Heart left ventricle (tissue), 16 donors: ENCODE measurements at regions not wholly inside any gene's neighbourhood (a gene's known extent, or its start where the extent isn't known, plus 50 kb on each side); places are given as distances from the start of the nearest gene placed in this dataset.
"Not testable (repeated sequence)": the region's sequence is repeated elsewhere in the genome, so short reads cannot be mapped to it uniquely, and the experiment has no call there.

Source experiments
- ATAC-seq, 4 donors: fragments of 200-7000 bp; cut with Tn5 transposase; one replicate each; pipeline ENCODE4 v1.9.1; 2020 to 2022; ENCODE audit warnings: moderate library complexity in 4 of 4, mild to moderate bottlenecking in 3 of 4, moderate number of reproducible peaks in 1 of 4
- DNase-seq, 5 donors: peaks; one replicate each; pipeline ENCODE4 v3.0.0-alpha.2; 2020
- H3K27ac ChIP-seq, 12 donors: fragments of 200-600 bp; sonication (generic) in 4 of 12; one replicate each; pipeline versions ENCODE4 v1.5.0 to v1.8.0; 2016 to 2022; ENCODE audit warnings: mild to moderate bottlenecking in 2 of 12
- H3K27me3 ChIP-seq, 9 donors: fragments of 200-600 bp; sonication (generic) in 2 of 9; one replicate each; pipeline versions ENCODE4 v1.5.1 to v1.8.0; 2016 to 2022; ENCODE audit warnings: mild to moderate bottlenecking in 3 of 9
- H3K36me3 ChIP-seq, 9 donors: fragments of 200-600 bp; sonication (generic) in 2 of 9; one replicate each; pipeline versions ENCODE4 v1.5.0 to v1.8.0; 2018 to 2022; ENCODE audit warnings: mild to moderate bottlenecking in 2 of 9
- H3K4me1 ChIP-seq, 12 donors: fragments of 200-600 bp; sonication (generic) in 4 of 12; one replicate each; pipeline versions ENCODE4 v1.5.0 to v1.8.0; 2016 to 2022; ENCODE audit warnings: mild to moderate bottlenecking in 3 of 12
- H3K4me3 ChIP-seq, 12 donors: fragments of 200-600 bp; sonication (generic) in 4 of 12; one replicate each; pipeline versions ENCODE4 v1.5.0 to v1.8.0; 2017 to 2022; ENCODE audit warnings: mild to moderate bottlenecking in 9 of 12, moderate library complexity in 4 of 12
- H3K9me3 ChIP-seq, 12 donors: fragments of 200-600 bp; sonication (generic) in 4 of 12; one replicate each; pipeline versions ENCODE4 v1.5.0 to v1.8.0; 2016 to 2022; ENCODE audit warnings: mild to moderate bottlenecking in 1 of 12
- POLR2A ChIP-seq, 2 donors: fragments of 450-650 bp; IDR thresholded peaks; one replicate each; pipeline ENCODE4 v1.6.1; 2017; ENCODE audit warnings: antibody characterized with exemption in 2 of 2, mild to moderate bottlenecking in 2 of 2, moderate library complexity in 2 of 2
- WGBS, 4 donors: extraction: QIAGEN DNeasy Blood & Tissue Kit in 2 of 4; methylation state at CpG; one replicate each; pipeline versions ENCODE4 v1.1.5 to v1.1.7; 2013 to 2018; 5-methylcytosine and 5-hydroxymethylcytosine counted together
- intact Hi-C, 10 donors: fragments of 100-400 bp; cut with DNase I; formaldehyde crosslinking; loops; one replicate each; pipeline versions ENCODE4 v1.11.1 to v1.14.2; 2022
- TF ChIP-seq, protein P1 (sequence below), 12 donors: fragments of 200-600 bp; sonication (generic) in 4 of 12; IDR thresholded peaks; one replicate each; pipeline versions ENCODE4 v1.5.0 to v1.8.0; 2018 to 2022; ENCODE audit warnings: antibody characterized with exemption in 12 of 12, mild to moderate bottlenecking in 5 of 12
- donor health status: ischemic (EF 13 %, LVEDD 7.1; RV severe dilation, severe dysfunction).
- donor health status: healthy with polysubstance abuse.
- donor health status: DM: no; HTN: yes; CAD: no.
- donor health status: DM: no; HTN: no; CAD: no.
- donor health status: ischemic (EF 25% LVEDD 6.9; RV normal size, moderate dysfunction).
- donor health status: ischemic (EF 25% LVEDD 5.7; RV mildly dilated, moderate dysfunction).
- donor health status: healthy.
- donor health status: DM: yes; HTN: yes; CAD: no.
- donor health status: ischemic (EF 35%, LVEDD 5.7; RV mildly dilated, moderate dysfunction).
- donor health status: nonischemic (EF 11% LVEDD 7.7; RV severe dilation, severe dysfunction).
- donor health status: DM: yes; HTN: yes; CAD: no.
- donor health status: PGD.
- donor health status: ischemic (EF 29% LVEDD 5.4; RV normal size, mild dysfunction).
- donor health status: nonischemic (EF 23%, LVEDD 6.1; RV moderate dilation, normal function).

GRCh38 chr5:97234380-97234779 is 51.3 kb upstream of the RIOK2 start:
- not testable (repeated sequence) for ATAC-seq, H3K27ac ChIP-seq, H3K4me3 ChIP-seq, H3K27me3 ChIP-seq, DNase-seq, H3K36me3 ChIP-seq
- peaks cover 0 to 19% (median 0%) of the 10 kb centered on the region in 12 donors for H3K4me1 ChIP-seq
- H3K9me3 ChIP-seq: peaks cover 0 to 12% (median 0%) of the 10 kb centered on the region in 12 donors
- 92 to 100% (median 97%) methylated on average over 1 of the region's 1 CpG for WGBS, 4 donors
- intact Hi-C loops: loop anchor here in 5 of 10 donors (5.0 to 10.0 kb wide), 3 partner anchors 298 to 1593 kb away; no protein-coding TSS in a partner anchor

GRCh38 chr5:97242341-97242740 is 59.3 kb upstream of the RIOK2 start:
- TF ChIP-seq, protein P1, sequence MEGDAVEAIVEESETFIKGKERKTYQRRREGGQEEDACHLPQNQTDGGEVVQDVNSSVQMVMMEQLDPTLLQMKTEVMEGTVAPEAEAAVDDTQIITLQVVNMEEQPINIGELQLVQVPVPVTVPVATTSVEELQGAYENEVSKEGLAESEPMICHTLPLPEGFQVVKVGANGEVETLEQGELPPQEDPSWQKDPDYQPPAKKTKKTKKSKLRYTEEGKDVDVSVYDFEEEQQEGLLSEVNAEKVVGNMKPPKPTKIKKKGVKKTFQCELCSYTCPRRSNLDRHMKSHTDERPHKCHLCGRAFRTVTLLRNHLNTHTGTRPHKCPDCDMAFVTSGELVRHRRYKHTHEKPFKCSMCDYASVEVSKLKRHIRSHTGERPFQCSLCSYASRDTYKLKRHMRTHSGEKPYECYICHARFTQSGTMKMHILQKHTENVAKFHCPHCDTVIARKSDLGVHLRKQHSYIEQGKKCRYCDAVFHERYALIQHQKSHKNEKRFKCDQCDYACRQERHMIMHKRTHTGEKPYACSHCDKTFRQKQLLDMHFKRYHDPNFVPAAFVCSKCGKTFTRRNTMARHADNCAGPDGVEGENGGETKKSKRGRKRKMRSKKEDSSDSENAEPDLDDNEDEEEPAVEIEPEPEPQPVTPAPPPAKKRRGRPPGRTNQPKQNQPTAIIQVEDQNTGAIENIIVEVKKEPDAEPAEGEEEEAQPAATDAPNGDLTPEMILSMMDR (IDR thresholded peaks at IDR 0.05): no peak
- TF ChIP-seq POLR2A (IDR thresholded peaks at IDR 0.05): no peak
- no peak for DNase-seq
- Histone ChIP-seq H3K9me3 (peaks cover 0 to 6% (median 0%) of the 10 kb centered on the region in 12 donors), H3K4me3 (no peak overlapping the region), H3K27ac (no peak overlapping the region), H3K4me1 (no peaks in the 10 kb centered on the region), H3K27me3 (no peaks in the 10 kb centered on the region), H3K36me3 (no peaks in the 10 kb centered on the region)
- ATAC-seq: no peak
- WGBS, 4 donors: 67 to 76% (median 74%) methylated on average over 3 of the region's 3 CpGs
- intact Hi-C loops: no loop called here

DNA sequence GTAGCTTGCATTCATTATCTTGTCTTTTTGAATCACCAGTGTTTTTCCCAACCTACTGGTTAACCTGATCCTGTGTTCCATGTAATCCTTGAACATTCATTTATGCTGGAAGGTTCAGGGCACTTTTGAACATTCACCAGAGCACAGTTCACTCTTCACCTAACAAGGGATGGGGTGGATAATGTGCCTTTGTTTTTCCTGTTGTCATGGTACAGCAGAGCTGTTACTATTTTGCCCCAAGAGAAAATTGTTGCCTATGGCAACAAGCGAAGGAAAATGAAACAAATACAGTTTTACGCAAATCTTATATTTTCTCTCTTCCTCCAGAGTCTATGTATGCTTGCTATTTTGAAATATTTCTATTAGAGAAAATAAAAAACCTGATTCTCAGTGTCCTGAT is 60.3 kb upstream of the RIOK2 start:
- DNase-seq (no peak), ATAC-seq (no peak)
- Histone ChIP-seq H3K27ac (no peak overlapping the region), H3K9me3 (peaks cover 0 to 6% (median 0%) of the 10 kb centered on the region in 12 donors), H3K4me3 (no peak overlapping the region), H3K36me3 (no peaks in the 10 kb centered on the region), H3K27me3 (no peaks in the 10 kb centered on the region), H3K4me1 (no peaks in the 10 kb centered on the region)
- TF ChIP-seq POLR2A (IDR thresholded peaks at IDR 0.05): no peak
- TF ChIP-seq, protein P1 (IDR thresholded peaks at IDR 0.05): no peak
- intact Hi-C loops: no loop called here
- WGBS, 4 donors: 59 to 67% (median 60%) methylated on average over 2 of the region's 2 CpGs

- no peaks in the 10 kb centered on the region for H3K36me3 ChIP-seq
- no peak for ATAC-seq
- H3K4me3 ChIP-seq: no peak overlapping the region
- no peaks in the 10 kb centered on the region for H3K4me1 ChIP-seq
- H3K9me3 ChIP-seq: peaks cover 0 to 7% (median 0%) of the 10 kb centered on the region in 12 donors
- 66 to 73% (median 69%) methylated on average over 9 of the region's 9 CpGs for WGBS, 4 donors
- intact Hi-C loops: no loop called here
- no peak for DNase-seq
- TF ChIP-seq, protein P1 (IDR thresholded peaks at IDR 0.05): no peak
- no peak for TF ChIP-seq POLR2A (IDR thresholded peaks at IDR 0.05)
- no peaks in the 10 kb centered on the region for H3K27me3 ChIP-seq
- H3K27ac ChIP-seq: no peak overlapping the region
Observed at GRCh38 chr5:97245386-97245785, 62.3 kb upstream of the RIOK2 start.

DNA sequence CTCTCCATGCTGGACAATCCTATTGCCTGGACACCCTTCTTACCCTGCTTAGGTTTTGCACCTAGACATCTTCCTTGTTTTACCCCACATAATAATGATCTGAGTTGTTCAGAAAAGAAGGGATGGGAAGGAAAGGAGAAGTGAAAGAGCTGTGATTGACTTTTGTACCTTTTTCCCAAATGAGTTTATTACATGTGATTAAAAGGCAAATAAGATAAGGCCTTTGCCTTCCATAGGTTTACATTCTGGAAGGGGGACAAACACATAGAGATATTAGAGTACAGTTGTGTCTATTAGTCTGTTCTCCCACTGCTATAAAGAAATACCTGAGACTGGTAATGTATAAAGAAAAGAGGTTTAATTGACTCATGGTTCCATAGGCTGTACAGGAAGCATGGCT is 67.1 kb upstream of the RIOK2 start:
- intact Hi-C loops: no loop called here
- Histone ChIP-seq H3K27me3 (no peaks in the 10 kb centered on the region), H3K27ac (no peak overlapping the region), H3K4me3 (no peak overlapping the region), H3K9me3 (peaks cover 0 to 16% (median 2%) of the 10 kb centered on the region in 12 donors), H3K36me3 (no peaks in the 10 kb centered on the region), H3K4me1 (no peaks in the 10 kb centered on the region)
- TF ChIP-seq, protein P1 (IDR thresholded peaks at IDR 0.05): no peak
- TF ChIP-seq POLR2A (IDR thresholded peaks at IDR 0.05): no peak
- no peak for ATAC-seq
- DNase-seq: no peak
